ENCODE measurements at regions not wholly inside any gene's neighbourhood (a gene's known extent, or its start where the extent isn't known, plus 50 kb on each side); places are given as distances from the start of the nearest gene placed in this dataset.

- Histone ChIP-seq H3K4me3 (replicated peaks; ENCODE audit: insufficient read depth, low read length) (no peak overlapping the region), H3K27me3 (ENCODE audit: insufficient read depth, poor library complexity, severe bottlenecking) (no peaks in the 10 kb centered on the region), H3K27ac (replicated peaks) (no peak overlapping the region)
- no peak for DNase-seq (ENCODE audit: low read depth in 1 of 2, low spot score in 1 of 2)
- no peak for TF ChIP-seq SPI1 (IDR thresholded peaks at IDR 0.05; ENCODE audit: borderline replicate concordance, low read depth)
Observed at GRCh38 chr21:39029900-39030884, 153.1 kb downstream of the PSMG1 start.

GRCh38 chr21:39029086-39029755 is 154.0 kb downstream of the PSMG1 start:
- Histone ChIP-seq H3K4me3 (replicated peaks; ENCODE audit: insufficient read depth, low read length) (no peak overlapping the region), H3K27ac (replicated peaks) (no peak overlapping the region), H3K27me3 (ENCODE audit: insufficient read depth, poor library complexity, severe bottlenecking) (no peaks in the 10 kb centered on the region)
- DNase-seq (ENCODE audit: low read depth in 1 of 2, low spot score in 1 of 2): no peak
- no peak for TF ChIP-seq REST (IDR thresholded peaks at IDR 0.05; ENCODE audit: insufficient replicate concordance, low read depth)
- TF ChIP-seq SPI1 (IDR thresholded peaks at IDR 0.05; ENCODE audit: borderline replicate concordance, low read depth): no peak
- TF ChIP-seq GABPA (IDR thresholded peaks at IDR 0.05; ENCODE audit: low read depth): no peak
- TF ChIP-seq CTCF (IDR thresholded peaks at IDR 0.05; ENCODE audit: insufficient read depth, low read length): no peak
- no peak for TF ChIP-seq POLR2AphosphoS5 (IDR thresholded peaks at IDR 0.05; ENCODE audit: low read depth)

GRCh38 chr21:39025198-39025597 is 158.1 kb downstream of the PSMG1 start:
- no peak for TF ChIP-seq REST (IDR thresholded peaks at IDR 0.05; ENCODE audit: insufficient replicate concordance, low read depth)
- TF ChIP-seq CTCF (IDR thresholded peaks at IDR 0.05; ENCODE audit: insufficient read depth, low read length): no peak
- no peak for TF ChIP-seq POLR2AphosphoS5 (IDR thresholded peaks at IDR 0.05; ENCODE audit: low read depth)
- no peak for TF ChIP-seq GABPA (IDR thresholded peaks at IDR 0.05; ENCODE audit: low read depth)
- no peak for TF ChIP-seq SPI1 (IDR thresholded peaks at IDR 0.05; ENCODE audit: borderline replicate concordance, low read depth)

GRCh38 chr21:39024538-39024937 is 158.7 kb downstream of the PSMG1 start:
- Histone ChIP-seq H3K27ac (replicated peaks) (no peak overlapping the region), H3K27me3 (ENCODE audit: insufficient read depth, poor library complexity, severe bottlenecking) (no peaks in the 10 kb centered on the region), H3K4me3 (replicated peaks; ENCODE audit: insufficient read depth, low read length) (no peak overlapping the region)
- TF ChIP-seq POLR2AphosphoS5 (IDR thresholded peaks at IDR 0.05; ENCODE audit: low read depth) (no peak), REST (IDR thresholded peaks at IDR 0.05; ENCODE audit: insufficient replicate concordance, low read depth) (no peak), CTCF (IDR thresholded peaks at IDR 0.05; ENCODE audit: insufficient read depth, low read length) (no peak), SPI1 (IDR thresholded peaks at IDR 0.05; ENCODE audit: borderline replicate concordance, low read depth) (no peak), GABPA (IDR thresholded peaks at IDR 0.05; ENCODE audit: low read depth) (no peak)
- no peak for DNase-seq (ENCODE audit: low read depth in 1 of 2, low spot score in 1 of 2)

More at GRCh38 chr21:39025198-39025597, 158.1 kb downstream of the PSMG1 start:
- no peak overlapping the region for H3K27ac ChIP-seq (replicated peaks)
- no peak for DNase-seq (ENCODE audit: low read depth in 1 of 2, low spot score in 1 of 2)
- H3K4me3 ChIP-seq (replicated peaks; ENCODE audit: insufficient read depth, low read length): no peak overlapping the region
- H3K27me3 ChIP-seq (ENCODE audit: insufficient read depth, poor library complexity, severe bottlenecking): no peaks in the 10 kb centered on the region

Data from HL-60 (cell line).